ENCODE measurements at regions not wholly inside any gene's neighbourhood (a gene's known extent, or its start where the extent isn't known, plus 50 kb on each side); places are given as distances from the start of the nearest gene placed in this dataset.
A peak's percentile ranks its signal among the peaks of the same experiment; 100 is the strongest.
"Not testable (repeated sequence)": the region's sequence is repeated elsewhere in the genome, so short reads cannot be mapped to it uniquely, and the experiment has no call there.

DNA sequence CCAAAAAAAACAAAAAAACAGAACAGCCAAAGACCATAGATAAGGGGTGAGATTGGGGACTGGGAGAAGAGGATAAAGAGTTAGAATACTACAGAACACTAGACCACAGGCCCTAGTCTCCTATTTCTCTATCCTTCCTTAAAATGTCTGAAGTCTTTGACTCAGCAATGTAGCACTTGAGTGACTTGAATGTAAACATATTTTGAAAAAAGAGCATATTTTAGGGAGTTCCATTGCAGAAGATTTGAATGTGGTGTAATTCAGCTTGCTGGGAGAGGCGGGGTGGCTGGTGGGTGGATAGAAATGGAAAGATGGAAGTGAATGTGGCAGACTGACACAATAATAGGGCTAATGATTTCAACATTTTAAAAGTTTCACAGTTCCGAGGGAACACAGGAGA is 144.9 kb downstream of the CHIC2 start:
- no peak for DNase-seq

DNA sequence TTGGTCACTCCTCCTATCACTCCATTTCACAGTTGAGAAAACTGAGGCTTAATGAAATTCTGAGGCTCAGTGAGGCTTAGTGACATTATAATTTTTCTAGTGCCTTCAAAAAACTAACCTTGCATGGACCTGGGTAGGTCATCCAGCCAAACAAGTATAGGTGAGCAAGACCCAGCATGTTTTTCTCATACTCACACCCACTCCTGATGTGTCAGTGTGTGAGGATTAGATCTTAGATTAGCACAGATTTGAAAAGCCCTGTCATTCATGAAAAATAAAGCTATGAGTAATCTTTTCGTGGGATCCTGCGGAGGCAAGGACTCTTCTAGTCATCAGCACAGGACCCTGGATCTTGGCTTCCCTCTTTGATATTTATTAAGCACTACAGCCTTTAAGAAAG is 146.7 kb downstream of the CHIC2 start:
- DNase-seq: no peak

DNA sequence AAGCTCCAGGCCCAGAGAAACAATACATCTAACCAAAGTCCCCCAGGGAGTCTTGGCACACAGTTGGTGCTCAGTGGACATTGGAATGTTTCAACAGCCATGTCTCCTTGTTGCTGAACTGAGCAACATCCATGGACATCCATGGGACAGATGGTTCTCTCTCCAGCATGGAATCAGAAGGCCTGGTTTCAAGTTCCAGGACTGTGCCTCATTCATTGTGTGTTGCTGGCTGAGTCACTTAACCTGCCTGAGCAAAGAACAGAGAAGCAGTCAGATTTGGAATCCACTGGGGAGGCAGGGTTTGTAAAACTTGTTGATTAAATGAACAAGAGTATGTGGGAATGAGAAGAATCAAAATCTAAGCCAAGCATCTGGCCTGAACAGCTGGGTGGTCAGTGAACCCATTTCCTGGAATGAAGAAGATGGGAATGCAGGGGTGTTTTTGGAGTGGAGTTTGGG is 147.9 kb downstream of the CHIC2 start:
- DNase-seq: no peak

DNA sequence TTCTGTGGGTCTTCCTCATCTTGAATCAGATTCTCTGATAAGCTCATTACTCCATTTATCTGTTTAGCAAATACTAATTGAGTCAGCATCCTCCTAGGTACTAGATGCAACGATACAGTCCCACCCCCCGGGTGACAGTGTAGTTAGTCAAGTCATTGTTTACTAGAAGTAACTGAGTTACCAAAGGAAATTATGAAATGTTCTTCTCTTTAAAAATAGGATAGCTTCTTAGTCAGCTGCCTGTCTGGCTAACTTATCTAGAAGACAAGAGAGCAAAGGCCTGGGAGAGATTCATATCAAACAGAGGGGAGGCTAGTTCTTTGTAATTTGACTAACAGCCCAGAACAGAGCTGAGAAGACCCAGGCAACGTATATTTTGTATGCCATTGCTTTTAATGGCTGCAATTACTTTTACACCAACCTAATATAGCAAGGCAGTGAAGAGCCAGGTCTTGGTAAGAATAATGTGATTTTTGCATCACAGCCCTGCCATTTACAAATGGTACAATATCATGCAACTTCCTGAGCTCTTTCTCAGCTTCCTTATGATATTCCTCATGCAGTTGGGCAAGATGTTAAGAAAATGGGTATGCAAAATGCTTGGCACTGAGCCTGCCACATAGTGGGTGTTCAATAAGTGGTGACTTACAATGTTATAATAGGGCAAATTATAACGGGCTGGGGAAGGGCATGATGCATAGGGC is 149.9 kb downstream of the CHIC2 start:
- DNase-seq: no peak

DNA sequence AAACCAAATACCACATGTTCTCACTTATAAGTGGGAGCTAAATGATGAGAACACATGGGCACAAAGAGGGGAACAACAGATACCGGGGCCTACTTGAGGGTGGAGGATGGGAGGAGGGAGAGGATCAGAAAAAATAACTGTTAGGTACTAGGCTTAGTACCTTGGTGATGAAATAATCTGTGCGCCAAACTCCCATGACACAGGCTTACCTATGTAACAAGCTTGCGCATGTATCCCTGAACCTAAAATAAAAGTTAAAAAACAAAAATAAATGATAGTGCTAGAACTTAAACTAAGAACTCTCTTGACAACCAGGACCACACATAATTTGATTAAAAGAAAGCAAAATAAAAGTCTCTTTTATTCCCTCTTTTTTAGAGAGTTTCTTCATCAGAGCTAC is 150.6 kb downstream of the CHIC2 start:
- no peak for DNase-seq

DNA sequence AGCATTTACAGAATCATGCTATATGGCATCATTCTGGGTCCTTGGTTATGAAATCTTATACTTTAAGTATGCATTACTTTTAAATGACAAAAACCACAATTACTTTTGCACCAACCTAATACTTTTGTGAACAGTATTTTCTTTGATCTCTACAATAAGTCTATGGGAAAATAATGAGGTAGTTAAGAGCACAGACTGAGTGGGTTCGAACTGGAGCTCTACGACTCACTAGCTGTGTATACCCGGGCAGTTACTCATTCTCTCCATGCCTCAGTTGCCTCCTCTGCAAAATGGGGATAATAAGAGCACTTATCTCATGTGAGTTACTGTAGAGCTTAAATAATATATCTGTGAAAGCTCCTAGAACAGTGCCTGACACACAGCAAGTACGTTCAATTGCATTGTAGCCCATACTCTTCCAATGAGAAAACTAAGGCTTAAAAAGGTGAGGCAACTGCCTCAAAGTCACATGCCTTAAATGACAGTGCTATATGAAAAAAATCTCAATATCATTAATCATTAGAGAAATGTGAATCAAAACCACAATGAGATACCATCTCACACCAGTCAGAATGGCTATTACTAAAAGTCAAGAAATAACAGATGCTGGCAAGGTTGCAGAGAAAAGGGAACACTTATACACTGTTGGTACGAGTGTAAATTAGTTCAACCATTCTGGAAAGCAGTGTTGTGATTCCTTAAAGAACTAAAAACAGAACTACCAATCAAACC is 151.5 kb downstream of the CHIC2 start:
- DNase-seq: no peak

DNA sequence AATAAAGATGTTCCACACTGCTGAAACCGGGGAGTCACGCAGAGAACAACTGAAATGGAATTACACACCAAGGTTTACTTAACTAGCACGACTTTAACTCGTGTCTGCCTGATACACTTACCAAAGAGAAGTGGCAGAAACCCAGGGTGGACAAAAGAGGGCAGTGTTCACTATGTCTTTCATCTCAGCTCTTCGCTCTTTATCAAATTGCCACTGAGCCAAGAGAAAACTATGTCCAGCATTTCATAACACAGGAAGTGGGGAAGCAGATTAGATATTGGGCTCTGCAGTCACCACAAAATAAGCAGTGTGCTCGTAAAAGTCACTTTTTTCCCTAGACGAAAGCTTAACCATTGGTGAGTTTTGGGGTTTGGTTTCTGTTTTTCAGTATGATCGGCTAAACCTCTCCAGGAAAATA is 155.7 kb downstream of the CHIC2 start:
- DNase-seq: peak; percentile 65

DNA sequence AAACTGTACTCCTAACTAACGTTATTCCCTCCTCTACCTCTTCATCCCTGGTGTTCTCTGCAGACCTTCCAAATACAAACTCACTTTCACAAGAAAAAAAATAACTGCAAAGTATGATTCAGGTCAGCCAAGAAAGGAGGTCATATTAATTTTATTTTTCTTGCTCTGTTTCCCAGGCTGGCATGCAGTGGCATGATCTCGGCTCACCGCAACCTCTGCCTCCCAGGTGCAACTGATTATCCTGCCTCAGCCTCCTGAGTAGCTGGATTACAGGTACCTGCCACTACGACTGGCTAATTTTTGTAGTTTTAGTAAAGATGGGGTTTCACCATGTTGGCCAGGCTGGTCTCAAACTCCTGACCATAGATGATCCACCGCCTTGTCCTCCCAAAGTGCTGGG is 156.6 kb downstream of the CHIC2 start:
- DNase-seq: no peak

DNA sequence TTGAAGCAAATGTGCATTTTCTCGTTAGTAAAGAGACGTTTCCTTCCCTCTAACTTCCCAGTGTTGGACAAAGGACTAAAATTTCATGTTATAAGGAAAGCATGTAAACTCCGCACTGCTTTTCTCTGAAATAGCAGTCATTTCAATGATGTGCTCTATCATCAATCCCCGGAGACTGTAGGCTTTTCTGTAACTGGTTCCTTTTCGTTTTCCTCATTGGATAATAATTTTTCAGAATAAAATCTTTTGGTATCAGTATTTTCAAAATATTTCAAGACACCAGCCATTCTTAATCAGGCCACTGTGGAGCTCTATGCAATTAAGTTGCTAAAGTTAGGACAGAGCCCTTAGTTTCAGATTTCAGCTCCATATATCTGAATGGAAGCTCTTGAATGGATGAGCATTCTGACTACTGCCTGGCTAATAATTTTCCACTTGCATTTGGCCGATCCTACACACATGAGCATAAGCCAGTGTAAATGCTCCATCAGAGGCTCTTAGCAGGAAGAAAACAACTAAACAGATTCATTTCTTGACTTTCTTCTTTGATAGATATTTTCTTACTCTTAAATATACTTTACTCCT is 157.7 kb downstream of the CHIC2 start:
- no peak for DNase-seq

DNA sequence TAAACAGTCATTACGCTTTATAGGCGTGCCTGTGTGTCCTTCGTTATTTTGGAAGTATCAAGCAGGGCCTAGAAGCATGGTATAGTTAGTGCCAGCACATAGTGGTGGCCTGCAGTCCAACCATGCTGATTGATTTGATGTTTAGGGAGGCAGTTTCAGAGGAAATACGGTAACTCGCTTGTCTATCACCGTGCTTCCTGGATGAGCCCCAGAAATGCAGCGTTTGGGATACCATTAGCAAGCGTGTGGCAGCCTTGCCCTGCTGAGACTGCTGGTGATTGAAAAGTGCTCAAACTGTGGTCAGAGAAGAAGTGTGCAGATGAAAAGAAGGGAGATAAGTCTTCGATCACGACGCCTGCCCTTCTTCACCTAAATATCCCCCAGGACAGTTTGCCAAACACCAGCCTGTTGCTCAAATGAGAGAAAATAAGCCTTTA is 158.4 kb downstream of the CHIC2 start:
- DNase-seq: peak; percentile 4

DNA sequence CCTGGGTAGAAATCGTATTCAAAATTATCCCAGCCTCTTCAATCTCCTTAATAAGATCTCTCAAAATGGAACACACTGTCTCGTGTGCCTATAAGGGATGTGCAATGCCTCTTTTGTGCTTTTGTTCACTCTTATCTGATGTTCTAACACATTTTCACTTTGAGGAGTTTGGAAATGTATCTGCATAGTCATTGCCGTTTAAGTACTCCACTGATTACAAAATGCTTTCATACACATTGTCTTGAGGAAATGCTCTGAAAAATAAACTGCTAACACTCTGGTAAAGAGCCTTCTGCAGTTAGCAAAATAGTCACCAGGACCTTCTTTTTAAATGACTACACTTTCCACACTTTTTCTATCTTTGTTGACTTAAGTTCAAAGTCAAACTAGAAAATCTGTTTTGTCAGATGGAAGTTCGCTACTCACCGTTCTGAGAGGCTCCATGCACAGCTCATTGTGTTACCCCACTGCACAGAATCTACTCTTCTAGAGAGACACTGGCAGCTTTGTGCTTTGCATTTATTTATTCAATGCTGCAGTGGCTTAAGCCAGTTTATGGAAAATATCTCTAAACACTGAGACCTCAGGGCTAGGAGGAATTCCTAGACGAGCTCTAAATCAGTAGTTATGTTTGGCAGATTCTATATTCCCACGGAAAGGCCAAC is 159.0 kb downstream of the CHIC2 start:
- DNase-seq: no peak

DNA sequence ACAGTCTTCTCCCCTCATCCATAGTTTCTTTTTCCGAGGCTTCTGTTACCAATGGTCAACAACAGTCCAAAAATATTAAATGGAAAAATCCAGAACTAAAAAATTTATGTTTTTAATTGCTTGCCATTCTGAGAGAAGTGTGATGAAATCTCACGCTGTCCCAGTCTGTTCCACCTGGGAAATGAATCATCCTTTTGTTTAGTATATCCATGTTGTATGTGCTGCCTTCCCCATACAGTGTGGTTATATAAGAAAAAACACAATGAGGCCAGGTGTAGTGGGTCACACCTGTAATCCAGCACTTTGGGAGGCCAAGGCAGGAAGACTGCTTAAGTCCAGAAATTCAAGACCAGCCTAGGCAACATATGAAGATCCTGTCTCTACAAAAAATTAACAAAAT is 161.6 kb downstream of the CHIC2 start:
- DNase-seq: no peak

DNA sequence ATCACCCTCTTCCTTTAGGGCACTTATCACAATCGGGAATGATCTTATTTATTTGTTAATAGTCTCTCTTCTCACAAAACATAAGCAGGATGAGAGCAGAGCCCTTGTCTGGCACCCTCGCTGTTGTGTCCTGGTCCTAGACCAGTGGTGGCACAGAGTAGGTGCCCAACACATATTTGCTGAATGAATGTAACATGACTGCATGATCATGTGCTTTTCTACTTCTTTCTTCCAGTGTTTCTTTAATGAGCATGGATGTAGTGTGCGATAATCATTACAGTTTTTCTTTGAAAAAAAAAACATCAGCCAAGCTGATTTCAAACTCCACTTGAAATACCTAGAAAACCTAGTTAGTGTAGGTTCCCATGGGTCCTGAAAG is 164.1 kb downstream of the CHIC2 start:
- DNase-seq: no peak

DNA sequence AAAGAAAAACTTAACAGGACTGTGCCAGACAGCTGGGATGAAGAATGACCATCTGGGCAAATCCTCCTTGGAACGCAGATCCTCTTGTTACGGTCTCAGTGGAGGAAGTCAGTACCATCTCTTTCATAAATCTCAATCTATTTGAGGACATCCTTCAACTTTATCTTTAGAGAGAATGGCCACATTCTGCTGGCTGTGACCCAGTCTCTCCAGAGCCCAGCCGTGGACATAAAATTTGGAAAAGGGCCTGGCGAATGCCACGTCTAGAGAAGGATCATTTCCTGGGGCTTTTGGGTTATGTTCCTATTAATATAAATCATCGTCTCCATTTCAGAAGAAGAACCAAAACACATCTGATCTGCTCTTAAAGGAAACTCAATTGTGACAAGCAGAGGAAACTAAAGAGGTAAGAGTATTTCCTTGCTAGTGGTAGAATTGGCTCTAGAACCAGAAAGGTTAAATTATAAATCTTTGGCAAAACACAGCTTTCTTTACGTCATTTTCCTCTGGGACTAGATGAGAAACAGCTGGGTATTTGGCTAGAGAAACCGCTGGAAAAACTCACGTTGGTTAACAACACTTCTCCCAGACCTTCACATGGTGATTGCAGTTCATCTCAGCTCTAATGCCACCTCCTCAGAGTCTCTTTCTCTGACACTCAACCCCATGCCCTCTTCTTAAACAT is 164.7 kb downstream of the CHIC2 start:
- DNase-seq: no peak

DNA sequence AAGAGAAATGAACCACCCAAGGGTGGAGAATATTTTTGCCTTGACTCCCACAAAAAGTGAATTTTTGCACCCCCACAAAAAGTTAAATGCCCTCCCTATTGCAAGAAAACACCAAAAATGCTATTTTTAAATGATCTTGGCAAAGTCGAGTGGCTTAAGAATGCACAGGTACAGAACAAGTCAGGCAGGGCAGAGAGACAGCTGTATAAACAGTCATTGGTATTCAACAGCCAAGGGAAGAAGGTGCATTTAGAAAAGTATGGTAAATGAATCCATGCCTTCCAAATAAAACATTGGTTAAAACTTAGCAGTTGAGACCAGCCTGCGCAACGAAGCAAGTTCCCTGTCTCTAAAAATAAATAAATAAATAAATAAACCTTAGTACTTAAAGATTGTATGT is 169.3 kb downstream of the CHIC2 start:
- DNase-seq: no peak

DNA sequence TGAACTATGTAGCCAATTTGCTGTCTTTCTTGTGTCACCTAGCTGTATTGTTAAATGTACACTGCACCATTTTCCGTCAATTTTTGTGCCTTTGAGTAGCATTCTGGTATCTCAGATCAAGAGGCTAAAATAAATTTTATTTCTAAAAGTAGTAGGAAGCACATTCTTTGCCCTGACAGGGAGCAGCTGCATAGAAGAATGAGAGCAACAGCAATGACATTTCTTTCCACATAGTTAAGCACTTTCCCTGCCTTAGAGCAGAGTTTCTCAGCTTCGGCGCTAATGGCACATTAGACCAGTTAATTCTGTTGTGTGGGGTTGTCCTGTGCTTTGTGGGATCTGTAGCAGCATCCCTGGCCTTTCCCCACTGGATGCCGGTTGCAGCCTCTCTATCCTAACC is 173.9 kb downstream of the CHIC2 start:
- DNase-seq: no peak

DNA sequence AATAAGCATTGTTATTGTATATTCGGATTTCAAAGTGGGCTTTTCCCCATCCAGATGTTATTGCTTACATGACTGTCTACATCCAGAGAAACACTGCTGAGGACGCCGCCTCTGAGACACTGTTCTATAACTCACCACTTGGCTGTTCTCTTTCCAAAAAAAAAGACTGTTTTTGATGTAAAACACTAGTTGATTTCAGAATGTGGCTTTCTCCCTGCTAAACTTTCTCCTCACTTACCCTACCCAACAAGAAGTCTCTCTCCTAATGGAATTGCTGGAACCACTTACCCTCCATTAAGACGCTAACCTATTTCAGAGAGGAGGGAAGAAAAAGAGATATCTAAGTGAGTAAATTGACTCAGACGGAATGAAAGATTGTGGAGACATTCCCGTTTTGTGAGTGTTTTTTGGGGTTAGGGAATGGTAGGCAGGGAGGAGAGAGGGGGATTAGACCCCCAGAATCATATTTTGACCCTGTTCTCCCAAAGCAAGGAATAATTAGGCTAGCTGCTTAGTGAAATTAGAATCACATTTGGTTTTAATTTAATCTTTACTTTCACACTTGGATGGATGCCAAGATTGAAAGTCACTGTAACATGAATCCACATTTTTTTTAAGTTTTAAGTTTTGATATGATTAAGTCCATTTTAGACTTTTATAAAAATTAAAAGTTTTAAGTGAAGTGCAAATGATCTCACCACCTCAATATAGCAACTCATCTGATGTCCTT is 174.9 kb downstream of the CHIC2 start:
- DNase-seq: no peak

DNA sequence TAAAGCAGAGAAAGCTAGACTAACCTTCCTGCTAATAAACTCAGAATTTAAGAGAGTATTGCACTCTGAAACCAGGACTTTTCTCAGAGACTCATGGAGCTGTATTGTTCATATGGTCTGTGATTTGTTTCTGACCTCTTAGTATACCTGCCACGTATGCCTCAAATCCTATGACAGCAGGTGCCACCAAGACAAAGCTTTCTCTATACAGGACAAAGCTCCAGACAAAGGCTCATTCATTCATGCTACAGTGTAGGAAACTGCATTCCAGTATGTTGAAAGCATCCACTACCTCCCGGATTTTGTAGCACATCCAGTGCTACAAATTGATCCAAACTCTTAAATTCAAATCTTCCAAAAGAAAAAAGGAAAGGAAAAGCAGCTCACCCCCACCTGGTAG is 178.3 kb downstream of the CHIC2 start:
- no peak for DNase-seq

DNA sequence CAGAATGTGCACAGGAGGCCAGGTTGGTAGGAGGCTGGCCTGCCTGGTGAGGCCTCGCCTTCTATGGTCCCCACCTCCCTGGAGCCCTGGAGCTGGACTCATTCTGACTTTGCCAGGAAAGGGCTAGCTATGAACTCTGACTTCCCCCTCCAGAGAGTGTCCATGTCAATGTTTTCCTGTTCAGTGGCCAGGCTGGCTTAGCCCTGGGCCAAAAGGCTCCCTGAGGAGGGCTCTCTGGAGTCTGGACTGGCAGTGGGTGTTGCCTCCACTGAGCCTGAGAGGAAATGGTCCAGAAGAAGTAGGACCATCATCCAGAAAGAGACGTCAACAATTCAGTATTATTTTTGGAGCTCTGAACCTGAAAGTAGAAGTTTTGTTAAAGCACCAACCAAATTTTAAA is 178.7 kb downstream of the CHIC2 start:
- DNase-seq: no peak

DNA sequence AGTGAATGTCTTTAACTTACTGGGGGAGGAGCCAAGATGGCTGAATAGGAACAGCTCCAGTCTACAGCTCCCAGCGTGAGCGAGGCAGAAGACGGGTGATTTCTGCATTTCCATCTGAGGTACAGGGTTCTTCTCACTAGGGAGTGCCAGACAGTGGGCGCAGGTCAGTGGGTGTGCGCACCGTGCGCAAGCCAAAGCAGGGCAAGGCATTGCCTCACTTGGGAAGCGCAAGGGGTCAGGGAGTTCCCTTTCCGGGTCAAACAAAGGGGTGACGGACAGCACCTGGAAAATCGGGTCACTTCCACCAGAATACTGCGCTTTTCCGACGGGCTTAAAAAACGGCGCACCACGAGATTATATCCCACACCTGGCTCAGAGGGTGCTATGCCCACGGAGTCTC is 187.3 kb downstream of the CHIC2 start:
- not testable (repeated sequence) for DNase-seq

DNA sequence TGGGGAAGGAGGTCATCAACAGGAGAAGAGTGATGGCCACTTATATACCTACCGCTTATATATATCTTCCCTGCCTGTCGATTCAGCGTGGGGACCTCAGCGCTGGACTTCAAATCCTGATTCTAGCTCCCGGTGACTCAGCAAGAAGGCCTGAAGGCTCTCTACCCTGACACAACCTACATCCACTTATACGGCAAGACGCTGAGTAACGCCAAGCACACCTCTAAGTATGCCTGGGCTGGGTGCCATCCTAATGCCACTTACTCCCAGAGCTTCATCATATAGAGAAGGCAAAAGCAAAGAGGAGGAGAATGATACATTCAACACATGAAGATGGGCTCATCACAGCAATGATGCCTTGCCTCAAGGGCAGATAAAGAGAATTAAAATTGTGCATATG is 198.3 kb downstream of the CHIC2 start:
- no peak for DNase-seq

DNA sequence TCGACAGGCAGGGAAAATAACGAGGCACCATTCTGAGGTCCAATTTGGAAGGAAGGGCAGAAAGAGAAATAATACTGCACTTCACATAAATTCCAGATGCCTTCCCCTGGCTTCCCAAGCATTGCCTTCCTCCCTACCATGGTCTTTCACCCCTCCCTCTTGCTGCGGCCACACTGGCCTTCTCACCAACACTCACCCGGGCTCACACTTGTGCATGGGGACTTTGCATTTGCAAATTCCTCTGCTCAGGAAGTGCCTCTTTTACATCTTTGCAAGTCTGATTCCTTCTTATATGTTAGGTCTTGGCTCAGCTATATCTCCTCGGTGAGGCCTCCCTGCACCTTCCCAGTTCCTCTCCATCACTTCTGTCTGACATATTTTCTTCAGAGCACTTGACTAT is 199.4 kb downstream of the CHIC2 start:
- no peak for DNase-seq
